SK-N-DZ (cell line): ENCODE measurements at regions not wholly inside any gene's neighbourhood (a gene's known extent, or its start where the extent isn't known, plus 50 kb on each side); places are given as distances from the start of the nearest gene placed in this dataset.

Source experiments
- DNase-seq: peaks from one replicate; pipeline ENCODE4 v3.0.0-alpha.2; 2015; ENCODE audit warnings: low spot score

DNA sequence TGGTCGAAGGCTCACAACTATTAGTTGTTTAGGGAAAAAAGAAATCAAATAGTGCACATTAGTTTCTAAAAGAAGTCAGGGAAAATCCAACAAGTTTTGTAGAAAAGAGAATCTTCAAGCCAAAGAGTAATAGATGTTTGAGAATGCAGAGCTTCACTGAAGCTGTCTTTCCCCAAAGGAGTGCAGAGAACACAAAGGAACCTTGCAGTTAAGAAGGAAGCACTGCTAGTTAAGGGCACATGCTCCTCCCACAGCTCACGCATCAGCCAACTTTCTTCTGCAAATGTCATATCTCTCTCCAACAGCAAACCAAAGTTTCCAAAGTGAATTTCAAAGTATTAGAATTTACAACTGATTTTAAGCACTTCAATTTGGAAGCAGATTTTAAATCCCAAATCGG, 116.4 kb upstream of the FST start:
- DNase-seq, result no peak

DNA sequence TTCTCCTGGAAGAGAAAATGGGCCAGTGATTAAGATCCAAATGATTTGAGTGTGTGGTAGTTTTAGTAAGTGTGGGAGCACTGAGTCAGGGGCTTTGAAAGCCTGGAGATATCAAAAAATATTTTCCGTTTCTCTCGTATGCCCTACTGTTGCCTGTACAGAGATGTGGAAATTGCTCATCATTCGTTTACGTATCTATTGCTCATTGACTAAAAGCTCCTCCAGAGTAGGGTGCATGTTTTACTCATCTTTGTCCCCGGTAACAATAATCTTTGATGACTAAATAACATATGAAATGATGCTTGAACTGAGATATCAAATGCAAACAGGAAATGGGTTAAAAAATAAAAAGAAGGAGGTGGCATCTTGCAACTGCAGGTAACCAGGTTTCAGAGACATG, 114.2 kb upstream of the FST start:
- no peak for DNase-seq

DNA sequence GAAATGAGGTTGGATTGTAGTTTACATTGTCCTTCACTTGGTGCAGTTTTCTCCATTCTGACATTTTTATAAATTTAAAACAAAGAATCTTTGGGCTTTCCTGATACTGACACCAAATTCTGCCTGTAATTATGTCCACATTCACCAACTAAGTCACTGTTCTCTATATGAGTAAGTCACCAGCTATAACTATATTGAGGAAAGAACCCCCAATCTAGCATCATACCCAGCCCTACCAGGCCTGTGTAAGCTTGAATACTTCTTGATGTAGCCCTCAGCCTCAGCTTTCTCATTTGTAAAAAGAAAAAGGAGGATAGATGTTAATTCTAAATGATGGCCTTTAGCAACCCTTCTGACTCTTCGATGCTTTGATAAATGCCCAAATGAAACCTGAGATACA, 112.7 kb upstream of the FST start:
- DNase-seq, result no peak

DNA sequence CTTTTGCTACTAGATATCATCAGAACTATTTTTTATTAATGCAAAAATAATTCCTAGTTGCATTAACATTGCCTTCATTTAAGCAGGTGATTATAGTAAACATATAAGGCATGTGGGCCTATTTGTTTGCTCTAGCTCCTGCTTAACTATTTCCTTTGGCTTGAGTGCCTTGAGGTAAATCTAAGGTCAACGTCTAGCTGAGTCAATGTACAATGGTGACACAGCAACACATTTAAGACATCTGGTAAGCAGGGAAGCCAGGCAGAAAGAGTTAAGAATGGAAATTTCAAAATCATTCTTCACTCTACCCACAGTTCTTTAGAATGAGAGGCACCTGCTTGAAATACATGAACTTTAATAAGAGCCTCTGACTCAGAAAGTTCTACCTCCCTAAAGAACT, 111.9 kb upstream of the FST start:
- DNase-seq, result no peak

DNA sequence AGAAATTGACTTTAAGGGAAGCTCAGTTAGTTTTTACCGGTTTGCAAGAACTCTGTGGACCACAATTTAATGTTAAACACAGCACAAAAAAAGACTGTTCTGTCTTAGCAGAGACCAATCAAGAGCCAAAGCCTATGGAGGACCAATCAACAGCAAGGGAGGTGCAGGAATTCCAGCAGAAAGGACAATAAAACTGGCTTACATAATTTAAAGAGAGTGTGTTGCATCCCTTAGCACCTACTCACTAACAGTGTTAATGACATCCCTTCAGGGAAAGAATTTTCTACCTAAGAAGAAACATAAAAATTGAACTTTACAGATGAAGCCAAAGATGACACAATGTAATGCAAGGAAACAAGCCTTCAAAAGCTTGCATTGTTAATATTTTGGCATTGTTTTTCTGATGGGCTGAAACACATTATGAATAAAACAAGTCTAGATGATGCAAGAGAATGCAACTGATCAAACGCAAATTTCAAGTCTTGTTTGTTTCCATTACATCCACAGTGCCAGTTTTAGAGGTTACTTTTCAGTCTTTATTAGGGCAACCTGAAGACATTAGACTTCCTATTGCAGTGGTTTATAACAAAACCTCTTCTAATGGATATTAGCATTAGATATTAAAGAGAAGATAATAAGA, 111.3 kb upstream of the FST start:
- no peak for DNase-seq

DNA sequence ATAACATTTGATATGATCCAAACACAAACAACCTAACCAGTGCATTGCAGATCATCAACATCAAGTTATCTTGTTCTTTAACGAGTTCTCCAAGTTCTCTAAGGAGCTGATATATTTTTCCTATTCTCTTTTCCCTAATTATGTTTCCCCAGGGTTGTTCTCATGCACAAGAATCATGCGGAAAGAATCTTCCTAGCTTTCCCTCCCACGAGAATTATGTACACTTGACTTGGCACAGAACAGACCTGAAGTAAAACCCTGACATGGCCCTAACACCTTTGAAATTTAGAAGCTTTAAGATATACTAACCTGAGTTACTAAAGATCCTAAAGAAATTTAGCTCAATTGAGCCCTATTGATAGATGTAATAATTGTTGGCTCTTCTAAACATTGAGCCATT, 110.7 kb upstream of the FST start:
- no peak for DNase-seq

DNA sequence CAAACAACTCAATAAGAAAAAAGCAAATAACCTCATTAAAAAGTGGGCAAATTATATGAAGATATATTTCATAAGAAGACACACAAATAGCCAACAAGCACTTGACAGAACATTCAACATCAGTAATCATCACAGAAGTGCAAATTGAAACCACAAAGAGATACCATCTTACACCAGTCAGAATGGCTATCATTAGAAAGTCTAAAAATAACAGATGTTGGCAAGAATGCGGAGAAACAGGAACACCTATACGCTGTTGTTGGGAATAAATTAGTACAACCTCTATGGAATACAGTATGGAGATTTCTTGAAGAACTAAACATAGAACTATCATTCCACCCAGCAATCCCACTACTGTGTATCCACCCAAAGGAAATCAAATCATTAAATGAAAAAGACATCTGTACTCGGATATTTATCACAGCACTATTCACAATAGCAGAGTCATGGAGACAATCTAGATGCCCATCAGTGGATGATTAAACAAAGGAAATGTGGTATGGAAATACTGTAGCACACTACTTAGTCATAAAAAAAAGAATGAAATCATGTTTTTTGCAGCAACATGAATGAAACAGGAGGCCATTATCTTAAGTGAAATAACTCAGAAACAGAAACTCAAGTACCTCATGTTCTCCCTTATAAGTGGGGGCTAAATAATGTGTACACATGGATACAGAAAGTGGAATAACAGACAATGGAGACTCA, 106.8 kb upstream of the FST start:
- DNase-seq, result no peak

DNA sequence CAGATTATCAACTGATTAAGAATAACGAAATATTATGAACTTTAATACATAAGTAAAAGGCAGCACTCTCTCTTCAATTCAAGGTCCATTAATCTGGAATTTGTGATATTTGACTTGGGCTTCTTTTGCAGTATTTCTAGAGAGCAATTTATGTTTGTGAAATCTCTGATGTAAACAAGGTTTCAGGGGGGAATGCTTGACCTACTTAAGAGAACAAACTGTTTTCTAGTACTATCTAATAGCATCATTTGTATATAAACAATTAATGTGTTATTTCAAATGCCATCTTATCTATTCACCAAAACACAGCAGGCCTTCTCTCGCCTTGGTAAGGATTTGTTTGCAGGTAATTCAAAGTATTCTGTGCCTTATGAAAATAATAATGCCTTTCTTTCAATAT, 103.6 kb upstream of the FST start:
- DNase-seq, result no peak

DNA sequence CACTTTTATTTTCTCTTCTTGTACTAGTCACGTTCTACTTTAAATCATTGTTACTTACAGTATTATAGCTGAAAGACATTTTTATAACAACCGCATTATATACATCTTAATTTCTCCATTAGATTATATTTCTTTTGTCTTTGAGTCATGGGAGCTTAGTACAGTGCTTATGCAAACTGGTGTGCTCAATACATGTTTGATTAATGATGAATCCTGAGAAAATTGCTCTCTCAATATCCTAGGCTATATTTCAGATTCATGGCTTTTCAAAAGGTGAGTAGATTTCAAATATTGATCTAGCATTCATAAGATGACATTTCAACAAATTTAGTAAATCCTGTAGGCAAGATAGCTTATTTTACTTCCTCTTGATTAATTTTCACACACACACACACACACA, 102.2 kb upstream of the FST start:
- DNase-seq, result no peak

DNA sequence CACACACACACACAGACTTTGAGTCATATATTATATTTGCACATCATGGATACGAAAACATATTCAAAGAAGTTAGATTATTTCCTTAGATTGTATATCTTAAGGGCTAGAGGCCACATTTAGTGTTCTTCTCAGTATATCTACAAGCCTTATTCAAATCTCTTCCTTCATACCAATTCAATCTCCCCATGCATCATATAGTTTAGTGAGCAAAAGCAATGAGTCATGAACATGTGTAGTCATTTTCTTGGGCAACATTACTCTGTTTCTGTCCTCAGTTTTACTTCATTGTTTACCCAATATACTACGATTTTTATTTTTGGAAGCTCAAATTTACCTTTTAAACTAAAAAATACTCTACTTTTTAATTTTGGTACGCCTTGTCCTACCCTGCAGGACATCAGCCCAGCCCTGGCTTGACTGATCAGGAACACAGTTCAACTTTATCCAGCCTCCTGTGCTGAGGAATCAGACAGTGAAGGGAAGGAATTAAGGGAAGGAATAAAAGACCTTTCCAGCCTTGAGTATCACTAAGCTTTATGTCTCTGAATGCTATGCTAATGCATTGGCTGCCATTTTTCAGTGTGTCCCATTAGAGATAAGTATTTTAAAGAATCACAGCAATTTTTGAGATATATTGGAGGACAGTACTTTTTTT, 101.7 kb upstream of the FST start:
- no peak for DNase-seq

DNA sequence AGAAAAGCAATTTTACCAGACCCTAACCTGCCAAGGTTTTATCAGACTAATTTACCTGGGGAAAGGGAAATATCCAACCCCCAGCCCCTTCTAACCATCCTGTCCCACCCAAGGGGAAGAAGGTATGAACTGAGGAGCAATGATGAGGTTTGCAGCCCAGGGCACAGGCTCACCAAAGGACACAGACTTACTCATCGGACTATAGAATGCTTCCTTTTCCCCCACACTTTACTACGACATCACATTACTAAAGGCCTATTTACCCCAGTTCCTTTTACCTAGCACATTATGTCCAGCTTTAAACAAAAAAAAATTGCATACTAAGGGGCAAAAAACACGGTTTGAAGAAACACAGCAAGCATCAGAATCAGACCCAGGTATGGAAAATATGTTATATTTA, 94.1 kb upstream of the FST start:
- no peak for DNase-seq

DNA sequence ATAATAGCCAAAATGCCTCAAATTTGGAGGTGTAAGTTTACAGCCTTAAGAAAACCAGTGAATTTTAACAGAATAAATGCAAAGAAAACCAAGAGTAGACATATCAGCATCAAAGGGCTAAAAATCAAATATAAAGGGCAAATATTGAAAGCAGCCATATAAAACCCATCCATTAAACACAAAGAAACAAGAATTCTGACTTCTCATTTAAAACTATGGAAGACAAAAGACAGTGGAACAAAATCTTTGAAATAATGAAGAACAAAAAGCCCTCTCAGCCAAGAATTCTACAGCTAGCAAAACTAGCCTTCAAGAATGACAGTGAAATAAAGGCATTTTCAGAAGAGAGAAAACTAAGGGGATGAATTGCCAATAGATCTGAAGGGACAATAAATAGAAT, 91.3 kb upstream of the FST start:
- no peak for DNase-seq

DNA sequence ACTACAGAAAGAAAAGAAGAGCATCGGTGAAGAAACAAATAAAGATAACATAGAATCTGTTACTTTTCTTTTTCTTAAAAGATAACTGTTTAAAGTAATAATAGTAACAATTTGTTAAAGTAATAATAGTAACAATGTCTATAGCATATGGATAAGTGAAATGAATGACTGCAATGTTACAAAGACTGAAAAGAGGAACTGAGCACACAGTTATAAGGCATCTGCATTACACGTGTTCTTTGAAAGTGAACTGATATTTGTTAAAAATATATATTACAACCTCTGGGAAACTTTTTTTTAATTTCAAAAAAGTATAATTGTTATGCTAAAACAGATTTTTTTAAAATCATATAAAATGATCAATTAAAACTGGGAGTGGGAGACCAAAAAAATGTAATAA, 88.4 kb upstream of the FST start:
- no peak for DNase-seq

DNA sequence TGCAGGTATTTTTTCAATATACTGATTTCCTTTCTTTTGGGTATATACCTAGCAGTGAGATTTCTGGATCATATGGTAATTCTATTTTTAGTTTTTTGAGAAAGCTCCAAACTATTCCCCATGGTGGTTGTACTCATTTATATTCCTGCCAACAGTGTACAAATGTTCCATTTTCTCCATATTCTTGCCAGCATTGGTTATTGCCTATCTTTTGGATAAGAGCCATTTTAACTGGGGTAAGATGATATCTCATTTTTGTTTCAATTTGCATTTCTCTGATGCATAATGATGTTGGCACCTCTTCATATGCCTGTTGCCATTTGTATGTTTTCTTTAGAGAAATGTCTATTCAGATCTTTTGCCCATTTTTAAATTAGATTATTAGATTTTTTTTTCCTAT, 85.6 kb upstream of the FST start:
- no peak for DNase-seq

DNA sequence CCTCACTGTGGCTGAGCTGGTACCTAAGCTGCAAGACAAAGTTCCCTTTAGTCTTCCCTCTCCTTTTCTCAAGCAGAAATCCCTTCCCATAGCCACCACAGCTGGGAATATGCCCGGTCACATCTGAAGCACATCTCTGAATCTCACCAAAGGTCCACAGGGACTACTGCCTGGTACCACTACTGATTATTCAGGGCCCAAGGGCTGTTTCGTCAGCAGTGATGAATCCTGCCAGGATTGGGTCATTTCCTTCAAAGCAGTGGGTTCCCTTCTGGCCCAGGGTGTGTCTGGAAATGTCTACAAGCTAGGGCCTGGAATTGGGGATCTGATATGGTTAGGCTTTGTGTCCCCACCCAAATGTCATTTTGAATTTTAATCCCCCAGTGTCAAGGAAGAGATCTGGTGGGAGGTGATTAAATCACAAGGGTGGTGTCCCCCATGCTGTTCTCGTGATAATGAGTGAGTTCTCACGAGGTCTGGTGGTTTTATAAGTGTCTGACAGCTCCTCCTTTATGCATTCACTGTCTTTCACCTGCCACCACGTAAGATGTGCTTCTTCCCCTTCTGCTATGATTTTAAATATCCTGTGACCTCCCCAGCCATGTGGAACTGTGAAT, 83.2 kb upstream of the FST start:
- no peak for DNase-seq

DNA sequence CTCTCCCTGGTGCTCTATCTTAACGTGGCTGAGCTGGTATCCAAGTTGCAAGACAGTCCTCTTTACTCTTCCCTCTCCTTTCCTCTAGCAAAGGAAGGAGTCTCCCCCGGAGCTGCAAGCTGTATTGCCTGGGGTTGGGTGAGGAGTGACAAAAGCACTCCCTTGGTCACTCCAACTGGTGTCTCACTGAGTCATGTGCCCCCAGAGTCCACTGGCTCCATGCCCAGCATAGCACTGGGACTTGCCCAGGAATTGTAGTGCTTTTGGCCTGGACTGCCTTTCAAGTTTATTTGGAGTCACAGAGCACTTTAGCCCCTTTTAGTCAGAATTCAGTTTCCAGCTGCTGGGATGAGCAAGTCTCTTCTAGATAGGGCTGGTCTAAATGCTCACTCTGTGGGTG, 82.6 kb upstream of the FST start:
- no peak for DNase-seq

DNA sequence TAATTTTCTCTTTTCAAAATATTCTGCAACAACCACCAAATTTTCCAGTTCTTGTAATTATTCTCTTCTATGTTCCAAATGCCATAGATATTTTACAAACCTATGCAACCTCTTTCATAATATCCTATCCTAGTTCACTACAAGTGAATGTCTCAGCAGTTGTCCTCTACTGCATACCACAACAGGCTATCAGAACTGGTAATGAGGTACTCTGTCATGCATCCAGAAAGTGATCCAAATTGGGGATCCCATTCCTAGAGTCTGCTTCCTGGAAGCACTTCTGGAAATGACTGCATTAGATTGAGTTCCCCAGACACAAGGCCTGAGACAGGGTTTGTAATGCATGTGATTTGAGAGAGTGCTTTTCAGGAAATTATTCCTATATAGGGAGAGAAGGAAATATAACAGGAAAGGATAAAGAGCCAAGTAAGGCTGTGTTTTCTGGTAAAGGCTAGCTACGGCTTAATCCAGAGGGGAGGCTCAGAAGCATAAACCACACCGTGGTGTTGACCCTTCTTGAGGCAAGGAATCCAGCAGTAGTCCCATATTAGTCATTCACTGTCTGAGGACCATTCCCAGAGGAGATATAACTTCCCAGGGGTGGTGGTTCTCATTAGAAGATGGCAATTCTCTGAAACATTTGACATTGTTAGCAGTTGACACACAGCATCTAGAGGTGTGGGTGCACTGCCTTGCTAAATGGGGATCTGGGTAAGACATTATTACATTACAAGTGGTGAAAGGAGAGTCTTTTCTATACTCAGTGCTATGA, 80.3 kb upstream of the FST start:
- no peak for DNase-seq

DNA sequence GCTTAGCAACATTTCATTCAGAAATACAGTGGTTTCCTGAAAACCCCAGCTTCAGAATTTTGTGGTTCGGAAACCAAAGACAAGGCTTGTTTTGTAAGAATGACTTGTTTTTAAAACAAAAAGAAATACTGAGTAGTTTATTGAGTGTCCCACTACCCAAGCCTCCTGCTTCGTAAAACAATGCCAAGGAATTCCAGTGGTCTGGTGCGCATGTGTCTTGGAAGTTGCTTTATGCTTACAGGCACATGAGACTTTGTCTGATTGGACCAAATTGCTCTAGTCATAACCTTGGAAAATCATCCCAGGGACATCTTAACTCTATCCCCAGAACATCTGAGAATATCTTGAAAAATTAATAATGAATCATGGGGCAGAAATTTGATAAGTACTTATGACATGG, 77.1 kb upstream of the FST start:
- DNase-seq, result no peak

DNA sequence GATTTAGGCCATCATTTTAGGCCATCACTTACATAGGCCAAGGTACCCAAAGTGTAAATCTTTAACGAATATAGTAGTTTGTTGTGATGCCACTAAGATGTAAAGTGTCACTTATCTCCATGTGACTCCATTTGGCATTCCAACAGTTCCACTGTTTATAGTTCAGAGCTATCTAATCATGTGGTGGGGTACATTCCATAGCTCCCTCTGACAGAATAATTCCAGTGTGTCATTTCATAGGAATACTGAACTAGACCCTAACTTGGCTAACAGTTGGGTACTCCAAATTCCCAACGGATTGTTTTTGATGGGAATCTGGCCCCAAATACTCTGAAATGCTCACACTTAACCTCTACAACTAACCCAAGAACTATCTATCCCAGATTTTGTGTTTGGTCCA, 76.7 kb upstream of the FST start:
- DNase-seq, result no peak

DNA sequence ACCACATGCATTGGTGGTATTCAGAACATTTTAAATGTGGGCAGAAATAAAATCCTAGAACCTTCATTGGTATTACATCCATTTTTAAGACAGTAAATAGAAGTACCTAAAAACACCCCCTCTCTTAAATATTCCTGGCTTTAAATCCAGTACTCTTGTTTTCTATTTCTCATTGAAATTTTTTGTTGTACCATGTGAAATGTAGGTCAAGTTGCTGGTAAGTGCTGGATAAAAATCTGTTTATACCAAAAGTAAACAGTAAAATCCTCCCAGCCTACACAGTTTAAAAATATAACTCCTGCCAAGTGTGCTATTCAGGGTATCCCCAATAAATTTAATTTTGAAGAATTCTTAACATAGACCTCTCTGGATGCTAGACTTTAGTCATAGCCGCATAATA, 75.0 kb upstream of the FST start:
- no peak for DNase-seq

DNA sequence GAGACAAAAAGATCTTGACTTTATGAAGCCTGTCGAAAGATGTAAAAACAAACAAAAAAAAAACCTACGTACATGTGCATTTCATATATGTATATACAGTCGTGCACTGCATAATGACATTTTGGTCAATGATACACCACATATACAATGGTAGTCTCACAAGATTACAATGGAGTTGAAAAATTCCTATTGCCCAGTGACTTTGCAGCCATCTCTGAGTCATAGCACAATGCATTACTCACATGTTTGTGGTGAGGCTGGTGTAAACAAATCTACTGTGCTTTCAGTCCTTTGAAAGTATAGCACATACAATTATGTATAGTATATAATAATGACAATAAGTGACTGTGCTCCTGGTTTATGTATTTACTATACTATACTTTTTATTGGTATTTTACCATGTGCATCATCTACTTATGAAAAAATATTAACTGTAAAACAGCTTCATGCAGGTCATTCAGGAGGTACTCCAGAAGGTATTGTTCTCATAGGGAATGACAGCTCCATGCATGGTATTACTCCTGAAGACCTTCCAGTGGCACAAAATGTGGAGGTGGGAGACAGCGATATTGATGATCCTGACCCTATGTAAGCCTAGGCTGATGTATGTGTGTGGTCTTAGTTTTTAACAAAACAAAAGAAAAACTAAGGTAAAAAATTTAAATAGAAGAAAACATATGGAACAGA, 73.7 kb upstream of the FST start:
- DNase-seq, result no peak

DNA sequence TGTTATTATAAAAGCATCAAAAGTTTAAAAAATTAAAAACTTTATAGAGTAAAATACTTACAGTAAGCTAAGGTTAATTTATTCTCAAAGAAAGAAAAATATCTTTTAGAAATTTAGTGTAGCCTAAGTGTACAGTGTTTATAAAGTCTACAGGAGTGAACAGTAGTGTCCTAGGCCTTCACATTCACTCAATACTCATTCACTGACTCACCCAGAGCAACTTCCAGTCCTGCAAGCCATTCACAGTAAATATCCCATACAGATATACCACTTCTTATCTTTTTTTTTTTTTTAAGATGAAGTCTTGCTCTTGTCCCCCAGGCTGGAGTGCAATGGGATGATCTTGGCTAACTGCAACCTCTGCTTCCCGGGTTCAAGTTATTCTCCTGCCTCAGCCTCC, 73.1 kb upstream of the FST start:
- no peak for DNase-seq
